KMS-11 (cell line): ENCODE measurements at regions not wholly inside any gene's neighbourhood (a gene's known extent, or its start where the extent isn't known, plus 50 kb on each side); places are given as distances from the start of the nearest gene placed in this dataset.

Source experiments
- H2AFZ ChIP-seq: fragments of 200-600 bp; sonication (generic); 2 replicates; pipeline ENCODE4 v1.6.1; 2016; ENCODE audit warnings: antibody characterized with exemption, mixed run types, low read depth
- H3K27ac ChIP-seq: fragments of 200-600 bp; sonication (generic); 2 replicates; pipeline ENCODE4 v1.6.1; 2016; ENCODE audit warnings: mild to moderate bottlenecking, mixed run types
- H3K27me3 ChIP-seq: fragments of 200-600 bp; sonication (generic); 2 replicates; pipeline ENCODE4 v1.6.1; 2017; ENCODE audit warnings: mild to moderate bottlenecking, low read depth, mixed run types, moderate library complexity; ENCODE audit not compliant: insufficient read depth
- H3K36me3 ChIP-seq: fragments of 200-600 bp; sonication (generic); 2 replicates; pipeline ENCODE4 v1.6.1; 2017; ENCODE audit warnings: mild to moderate bottlenecking, mixed run types; ENCODE audit not compliant: insufficient read depth
- H3K4me1 ChIP-seq: fragments of 200-600 bp; sonication (generic); 2 replicates; pipeline ENCODE4 v1.6.1; 2016; ENCODE audit warnings: mild to moderate bottlenecking, low read depth, mixed run types; ENCODE audit not compliant: poor library complexity, severe bottlenecking
- H3K4me2 ChIP-seq: fragments of 200-600 bp; sonication (generic); 2 replicates; pipeline ENCODE4 v1.7.0; 2016; ENCODE audit warnings: mild to moderate bottlenecking, mixed run types
- H3K4me3 ChIP-seq: fragments of 200-600 bp; sonication (generic); IDR thresholded peaks from 2 replicates; pipeline ENCODE4 v1.6.1; 2017; ENCODE audit warnings: low read depth, low read length, mixed read lengths; ENCODE audit not compliant: insufficient read depth
- H3K79me2 ChIP-seq: fragments of 200-600 bp; sonication (generic); 2 replicates; pipeline ENCODE4 v1.6.1; 2016; ENCODE audit warnings: low read depth, mixed run types; ENCODE audit not compliant: insufficient read depth
- H3K9ac ChIP-seq: fragments of 200-600 bp; sonication (generic); 2 replicates; pipeline ENCODE4 v1.6.1; 2016; ENCODE audit warnings: mild to moderate bottlenecking, mixed run types
- H4K20me1 ChIP-seq: fragments of 200-600 bp; sonication (generic); 2 replicates; pipeline ENCODE4 v1.6.1; 2016; ENCODE audit warnings: mild to moderate bottlenecking, mixed run types; ENCODE audit not compliant: insufficient read depth
- TF ChIP-seq, protein P1 (sequence below): fragments of 200-600 bp; sonication (generic); conservative IDR thresholded peaks from 2 replicates; pipeline ENCODE4 v1.6.1; 2017; ENCODE audit warnings: low read depth, mild to moderate bottlenecking, antibody characterized with exemption, low read length, moderate library complexity, mixed read lengths

DNA sequence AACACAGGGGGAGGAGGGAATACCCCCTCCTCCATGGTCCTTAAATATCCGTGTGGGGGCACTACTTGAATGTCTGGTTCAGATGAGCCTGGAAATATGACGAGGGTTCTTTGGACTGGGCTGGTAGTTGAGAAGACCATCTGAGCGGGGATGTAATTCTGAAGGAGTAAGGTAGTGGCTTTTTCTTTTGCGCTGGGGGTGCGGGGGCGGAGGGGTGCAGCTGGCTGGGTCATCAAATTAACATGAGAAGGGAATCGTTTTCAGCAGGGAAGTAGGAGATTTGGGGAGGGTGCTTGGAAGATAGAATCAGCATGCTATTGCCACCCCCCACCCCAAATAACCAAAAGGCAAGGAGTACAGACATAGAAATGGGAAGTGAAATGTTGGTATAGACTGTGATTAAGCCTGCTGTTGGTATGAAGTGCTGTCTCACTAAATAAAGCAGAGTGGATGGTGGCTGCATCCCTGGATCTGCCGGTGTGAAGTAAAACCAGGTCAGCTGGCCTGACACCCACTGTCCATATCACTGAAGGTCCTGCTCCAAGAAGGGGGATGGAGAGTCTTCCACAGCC is 121.9 kb upstream of the HSD17B12 start:
- Histone ChIP-seq H3K36me3 (no peaks in the 10 kb centered on the region), H3K4me1 (peaks cover 33% of the 10 kb centered on the region), H3K79me2 (no peaks in the 10 kb centered on the region), H3K27ac (no peak overlapping the region), H3K9ac (no peak overlapping the region), H3K27me3 (no peaks in the 10 kb centered on the region), H4K20me1 (no peaks in the 10 kb centered on the region), H3K4me3 (no peak overlapping the region), H3K4me2 (no peak overlapping the region), H2AFZ (no peak overlapping the region)
- TF ChIP-seq, protein P1, sequence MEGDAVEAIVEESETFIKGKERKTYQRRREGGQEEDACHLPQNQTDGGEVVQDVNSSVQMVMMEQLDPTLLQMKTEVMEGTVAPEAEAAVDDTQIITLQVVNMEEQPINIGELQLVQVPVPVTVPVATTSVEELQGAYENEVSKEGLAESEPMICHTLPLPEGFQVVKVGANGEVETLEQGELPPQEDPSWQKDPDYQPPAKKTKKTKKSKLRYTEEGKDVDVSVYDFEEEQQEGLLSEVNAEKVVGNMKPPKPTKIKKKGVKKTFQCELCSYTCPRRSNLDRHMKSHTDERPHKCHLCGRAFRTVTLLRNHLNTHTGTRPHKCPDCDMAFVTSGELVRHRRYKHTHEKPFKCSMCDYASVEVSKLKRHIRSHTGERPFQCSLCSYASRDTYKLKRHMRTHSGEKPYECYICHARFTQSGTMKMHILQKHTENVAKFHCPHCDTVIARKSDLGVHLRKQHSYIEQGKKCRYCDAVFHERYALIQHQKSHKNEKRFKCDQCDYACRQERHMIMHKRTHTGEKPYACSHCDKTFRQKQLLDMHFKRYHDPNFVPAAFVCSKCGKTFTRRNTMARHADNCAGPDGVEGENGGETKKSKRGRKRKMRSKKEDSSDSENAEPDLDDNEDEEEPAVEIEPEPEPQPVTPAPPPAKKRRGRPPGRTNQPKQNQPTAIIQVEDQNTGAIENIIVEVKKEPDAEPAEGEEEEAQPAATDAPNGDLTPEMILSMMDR, result no peak

- TF ChIP-seq, protein P1, result no peak
- no peak overlapping the region for H3K4me3 ChIP-seq
- H3K27me3 ChIP-seq, result no peaks in the 10 kb centered on the region
- H3K9ac ChIP-seq, result no peak overlapping the region
- no peaks in the 10 kb centered on the region for H3K79me2 ChIP-seq
- H2AFZ ChIP-seq, result no peak overlapping the region
- H4K20me1 ChIP-seq, result no peaks in the 10 kb centered on the region
- no peaks in the 10 kb centered on the region for H3K36me3 ChIP-seq
- peaks cover 4% of the 10 kb centered on the region for H3K4me1 ChIP-seq
- no peak overlapping the region for H3K27ac ChIP-seq
- H3K4me2 ChIP-seq, result no peak overlapping the region
These were observed 118.7 kb upstream of the HSD17B12 start for GRCh38 chr11:43561832-43562231.

DNA sequence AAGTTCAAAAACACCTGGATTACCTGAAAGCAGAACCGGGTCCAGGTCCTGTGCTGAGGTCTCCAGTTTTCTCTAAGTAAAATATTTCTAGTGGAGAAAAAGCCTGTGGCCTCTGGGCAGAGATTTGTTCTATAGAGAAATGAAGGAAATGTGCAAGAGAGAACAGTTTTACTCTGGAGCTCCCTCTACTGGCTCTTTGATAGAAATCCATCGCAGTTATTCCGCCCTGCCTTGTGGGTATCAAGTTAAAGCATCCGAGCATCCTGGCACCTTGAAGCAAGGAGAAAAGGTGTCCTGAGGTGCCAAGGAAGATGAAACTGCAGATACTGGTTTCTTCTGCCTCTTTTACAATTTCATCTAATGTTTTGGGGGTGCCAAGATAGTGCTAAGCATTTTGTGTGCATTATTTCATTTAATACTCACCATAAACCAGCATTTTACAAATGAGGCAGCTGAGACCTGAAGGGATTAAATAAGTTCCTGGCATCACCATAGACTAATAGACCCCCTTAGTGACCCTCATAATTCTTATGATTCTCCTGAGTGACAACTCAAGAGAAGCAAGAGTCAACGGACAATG is 113.1 kb upstream of the HSD17B12 start:
- Histone ChIP-seq H2AFZ (no peak overlapping the region), H3K4me1 (no peaks in the 10 kb centered on the region), H4K20me1 (no peaks in the 10 kb centered on the region), H3K4me2 (no peak overlapping the region), H3K4me3 (no peak overlapping the region), H3K36me3 (no peaks in the 10 kb centered on the region), H3K9ac (no peak overlapping the region), H3K27ac (no peak overlapping the region), H3K79me2 (no peaks in the 10 kb centered on the region), H3K27me3 (no peaks in the 10 kb centered on the region)
- TF ChIP-seq, protein P1, result peak; percentile 87

DNA sequence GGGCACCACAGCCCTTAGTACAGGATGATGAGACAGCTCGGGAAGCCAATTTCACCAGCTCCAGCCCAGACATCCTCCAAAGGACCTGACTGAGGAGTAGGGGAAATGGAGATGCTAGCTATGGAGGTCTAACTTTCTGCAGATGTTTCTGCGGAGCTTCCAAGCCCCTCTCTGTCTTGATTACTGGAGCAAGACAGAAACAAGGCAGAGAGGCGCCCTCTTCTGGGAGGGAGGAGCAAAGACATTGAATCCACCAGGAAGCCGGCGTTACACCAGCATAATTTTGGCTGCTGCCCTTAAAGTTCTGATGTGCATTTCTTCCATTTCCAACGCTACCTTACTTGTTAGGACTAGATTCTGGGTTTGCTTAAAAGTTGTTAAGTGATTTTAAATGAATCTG is 107.3 kb upstream of the HSD17B12 start:
- H3K4me2 ChIP-seq, result peak overlapping the region; percentile 48; the same call in 1 of the 2 replicates
- no peaks in the 10 kb centered on the region for H4K20me1 ChIP-seq
- H3K79me2 ChIP-seq, result no peaks in the 10 kb centered on the region
- H3K27ac ChIP-seq, result no peak overlapping the region
- H3K9ac ChIP-seq, result no peak overlapping the region
- H3K27me3 ChIP-seq, result peaks cover 13% of the 10 kb centered on the region
- H3K4me3 ChIP-seq, result no peak overlapping the region
- H3K36me3 ChIP-seq, result no peaks in the 10 kb centered on the region
- H3K4me1 ChIP-seq, result peaks cover 27% of the 10 kb centered on the region
- H2AFZ ChIP-seq, result peak overlapping the region; percentile 39; the same call in 1 of the 2 replicates
- TF ChIP-seq, protein P1, result peak; percentile 91
